HL-60 (cell line): ENCODE measurements at regions not wholly inside any gene's neighbourhood (a gene's known extent, or its start where the extent isn't known, plus 50 kb on each side); places are given as distances from the start of the nearest gene placed in this dataset.

Experiments
- GABPA ChIP-seq: IDR thresholded peaks from 2 replicates; pipeline ENCODE4 v1.6.1; 2012; ENCODE audit warnings: low read depth
- POLR2AphosphoS5 ChIP-seq: IDR thresholded peaks from 2 replicates; pipeline ENCODE4 v1.6.1; 2012; ENCODE audit warnings: low read depth
- SPI1 ChIP-seq: IDR thresholded peaks from 2 replicates; pipeline ENCODE4 v1.6.1; 2012; ENCODE audit warnings: low read depth, mild to moderate bottlenecking, borderline replicate concordance
- TF ChIP-seq, protein P1 (sequence below): IDR thresholded peaks from one replicate; pipeline ENCODE4 v1.5.1; 2011; ENCODE audit warnings: low read length, control low read depth, inconsistent platforms; ENCODE audit not compliant: insufficient read depth
- TF ChIP-seq, protein P2 (sequence below): IDR thresholded peaks from 2 replicates; pipeline ENCODE4 v1.6.1; 2012; ENCODE audit warnings: low read depth; ENCODE audit not compliant: insufficient replicate concordance

DNA sequence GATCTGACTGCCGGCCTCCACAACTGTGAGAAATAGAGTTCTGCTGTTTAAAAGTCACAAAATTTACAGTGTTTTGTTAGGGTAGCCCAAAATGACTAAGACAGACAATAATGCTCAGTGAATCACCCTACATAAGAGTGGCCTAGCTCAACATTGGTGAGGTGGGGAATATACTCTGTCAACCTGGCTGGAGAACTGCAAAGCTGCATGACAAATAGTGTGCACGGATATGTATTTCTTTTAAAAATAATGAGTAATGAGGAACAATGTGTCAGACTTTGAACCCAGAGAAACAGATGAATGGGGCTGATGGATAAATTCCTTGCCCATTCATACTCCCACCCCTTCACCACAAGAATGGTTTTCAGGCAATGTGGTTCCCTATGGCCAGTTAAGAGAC is 372.4 kb downstream of the SUCLA2 start:
- TF ChIP-seq, protein P1, sequence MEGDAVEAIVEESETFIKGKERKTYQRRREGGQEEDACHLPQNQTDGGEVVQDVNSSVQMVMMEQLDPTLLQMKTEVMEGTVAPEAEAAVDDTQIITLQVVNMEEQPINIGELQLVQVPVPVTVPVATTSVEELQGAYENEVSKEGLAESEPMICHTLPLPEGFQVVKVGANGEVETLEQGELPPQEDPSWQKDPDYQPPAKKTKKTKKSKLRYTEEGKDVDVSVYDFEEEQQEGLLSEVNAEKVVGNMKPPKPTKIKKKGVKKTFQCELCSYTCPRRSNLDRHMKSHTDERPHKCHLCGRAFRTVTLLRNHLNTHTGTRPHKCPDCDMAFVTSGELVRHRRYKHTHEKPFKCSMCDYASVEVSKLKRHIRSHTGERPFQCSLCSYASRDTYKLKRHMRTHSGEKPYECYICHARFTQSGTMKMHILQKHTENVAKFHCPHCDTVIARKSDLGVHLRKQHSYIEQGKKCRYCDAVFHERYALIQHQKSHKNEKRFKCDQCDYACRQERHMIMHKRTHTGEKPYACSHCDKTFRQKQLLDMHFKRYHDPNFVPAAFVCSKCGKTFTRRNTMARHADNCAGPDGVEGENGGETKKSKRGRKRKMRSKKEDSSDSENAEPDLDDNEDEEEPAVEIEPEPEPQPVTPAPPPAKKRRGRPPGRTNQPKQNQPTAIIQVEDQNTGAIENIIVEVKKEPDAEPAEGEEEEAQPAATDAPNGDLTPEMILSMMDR: no peak
- TF ChIP-seq, protein P2, sequence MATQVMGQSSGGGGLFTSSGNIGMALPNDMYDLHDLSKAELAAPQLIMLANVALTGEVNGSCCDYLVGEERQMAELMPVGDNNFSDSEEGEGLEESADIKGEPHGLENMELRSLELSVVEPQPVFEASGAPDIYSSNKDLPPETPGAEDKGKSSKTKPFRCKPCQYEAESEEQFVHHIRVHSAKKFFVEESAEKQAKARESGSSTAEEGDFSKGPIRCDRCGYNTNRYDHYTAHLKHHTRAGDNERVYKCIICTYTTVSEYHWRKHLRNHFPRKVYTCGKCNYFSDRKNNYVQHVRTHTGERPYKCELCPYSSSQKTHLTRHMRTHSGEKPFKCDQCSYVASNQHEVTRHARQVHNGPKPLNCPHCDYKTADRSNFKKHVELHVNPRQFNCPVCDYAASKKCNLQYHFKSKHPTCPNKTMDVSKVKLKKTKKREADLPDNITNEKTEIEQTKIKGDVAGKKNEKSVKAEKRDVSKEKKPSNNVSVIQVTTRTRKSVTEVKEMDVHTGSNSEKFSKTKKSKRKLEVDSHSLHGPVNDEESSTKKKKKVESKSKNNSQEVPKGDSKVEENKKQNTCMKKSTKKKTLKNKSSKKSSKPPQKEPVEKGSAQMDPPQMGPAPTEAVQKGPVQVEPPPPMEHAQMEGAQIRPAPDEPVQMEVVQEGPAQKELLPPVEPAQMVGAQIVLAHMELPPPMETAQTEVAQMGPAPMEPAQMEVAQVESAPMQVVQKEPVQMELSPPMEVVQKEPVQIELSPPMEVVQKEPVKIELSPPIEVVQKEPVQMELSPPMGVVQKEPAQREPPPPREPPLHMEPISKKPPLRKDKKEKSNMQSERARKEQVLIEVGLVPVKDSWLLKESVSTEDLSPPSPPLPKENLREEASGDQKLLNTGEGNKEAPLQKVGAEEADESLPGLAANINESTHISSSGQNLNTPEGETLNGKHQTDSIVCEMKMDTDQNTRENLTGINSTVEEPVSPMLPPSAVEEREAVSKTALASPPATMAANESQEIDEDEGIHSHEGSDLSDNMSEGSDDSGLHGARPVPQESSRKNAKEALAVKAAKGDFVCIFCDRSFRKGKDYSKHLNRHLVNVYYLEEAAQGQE: no peak
- no peak for TF ChIP-seq POLR2AphosphoS5
- TF ChIP-seq SPI1: no peak
- no peak for TF ChIP-seq GABPA
